Tongue (tissue), 1 donor: ENCODE measurements at regions not wholly inside any gene's neighbourhood (a gene's known extent, or its start where the extent isn't known, plus 50 kb on each side); places are given as distances from the start of the nearest gene placed in this dataset.
A peak's percentile ranks its signal among the peaks of the same experiment; 100 is the strongest.
"Not testable (repeated sequence)": the region's sequence is repeated elsewhere in the genome, so short reads cannot be mapped to it uniquely, and the experiment has no call there.

Experiments used
- DNase-seq: peaks from one replicate; pipeline ENCODE4 v3.0.0-alpha.2; 2015

- no peak for DNase-seq
Observed at GRCh38 chr7:15854841-15855524, 168.5 kb upstream of the MEOX2 start.

GRCh38 chr7:15853832-15854470 is 167.5 kb upstream of the MEOX2 start:
- DNase-seq, result no peak

GRCh38 chr7:15851201-15851600 is 164.7 kb upstream of the MEOX2 start:
- DNase-seq, result no peak

- DNase-seq, result no peak
Observed at GRCh38 chr7:15848901-15849300, 162.4 kb upstream of the MEOX2 start.

GRCh38 chr7:15848362-15848761 is 161.9 kb upstream of the MEOX2 start:
- DNase-seq, result no peak

- DNase-seq, result no peak
Observed at GRCh38 chr7:15845868-15846267, 159.4 kb upstream of the MEOX2 start.

- no peak for DNase-seq
Observed at GRCh38 chr7:15845461-15845860, 159.0 kb upstream of the MEOX2 start.

- DNase-seq, result peak; percentile 79
Observed at GRCh38 chr7:15839416-15840100, 153.1 kb upstream of the MEOX2 start.

- DNase-seq, result no peak
Observed at GRCh38 chr7:15838265-15838664, 151.8 kb upstream of the MEOX2 start.

GRCh38 chr7:15837306-15837950 is 150.9 kb upstream of the MEOX2 start:
- no peak for DNase-seq

- no peak for DNase-seq
Observed at GRCh38 chr7:15836651-15837050, 150.2 kb upstream of the MEOX2 start.

GRCh38 chr7:15836041-15836440 is 149.6 kb upstream of the MEOX2 start:
- DNase-seq, result no peak

- DNase-seq, result no peak
Observed at GRCh38 chr7:15834446-15834845, 148.0 kb upstream of the MEOX2 start.

- DNase-seq, result peak; percentile 79
Observed at GRCh38 chr7:15832996-15833395, 146.5 kb upstream of the MEOX2 start.

- no peak for DNase-seq
Observed at GRCh38 chr7:15831606-15832005, 145.1 kb upstream of the MEOX2 start.

- DNase-seq, result no peak
Observed at GRCh38 chr7:15829691-15830090, 143.2 kb upstream of the MEOX2 start.

GRCh38 chr7:15828881-15829280 is 142.4 kb upstream of the MEOX2 start:
- DNase-seq, result no peak

- DNase-seq, result peak; percentile 78
Observed at GRCh38 chr7:15821484-15822427, 135.3 kb upstream of the MEOX2 start.

- no peak for DNase-seq
Observed at GRCh38 chr7:15820319-15820718, 133.8 kb upstream of the MEOX2 start.

- no peak for DNase-seq
Observed at GRCh38 chr7:15816835-15817426, 130.4 kb upstream of the MEOX2 start.

- DNase-seq, result no peak
Observed at GRCh38 chr7:15813448-15813847, 127.0 kb upstream of the MEOX2 start.

GRCh38 chr7:15810383-15810782 is 123.9 kb upstream of the MEOX2 start:
- DNase-seq, result not testable (repeated sequence)
